Effector memory CD4-positive, alpha-beta T cell (primary cell): ENCODE measurements at regions not wholly inside any gene's neighbourhood (a gene's known extent, or its start where the extent isn't known, plus 50 kb on each side); places are given as distances from the start of the nearest gene placed in this dataset.
"Not testable (repeated sequence)": the region's sequence is repeated elsewhere in the genome, so short reads cannot be mapped to it uniquely, and the experiment has no call there.

Source experiments
- DNase-seq, 3 donors: peaks; one replicate each; pipeline ENCODE4 v3.0.0-alpha.2; 2020
- H3K27ac ChIP-seq: 2 replicates; pipeline ENCODE4 v1.7.0; 2013; ENCODE audit warnings: mild to moderate bottlenecking, low read length, moderate library complexity; ENCODE audit not compliant: insufficient read depth, poor library complexity, severe bottlenecking
- H3K27me3 ChIP-seq: replicated peaks from 2 replicates; pipeline ENCODE4 v1.7.0; 2013; ENCODE audit warnings: mild to moderate bottlenecking, low read length; ENCODE audit not compliant: insufficient read depth, control insufficient read depth, poor library complexity, severe bottlenecking
- H3K36me3 ChIP-seq: 2 replicates; pipeline ENCODE4 v1.7.0; 2013; ENCODE audit warnings: mild to moderate bottlenecking, low read length, moderate library complexity; ENCODE audit not compliant: control insufficient read depth, insufficient read depth
- H3K4me1 ChIP-seq: 2 replicates; pipeline ENCODE4 v1.7.0; 2013; ENCODE audit warnings: low read length, mild to moderate bottlenecking; ENCODE audit not compliant: control insufficient read depth, insufficient read depth, poor library complexity, severe bottlenecking
- H3K4me3 ChIP-seq: 2 replicates; pipeline ENCODE4 v1.7.0; 2013; ENCODE audit warnings: low read length, low read depth, mild to moderate bottlenecking; ENCODE audit not compliant: insufficient read depth, poor library complexity, severe bottlenecking
- H3K9me3 ChIP-seq: 2 replicates; pipeline ENCODE4 v1.7.0; 2013; ENCODE audit warnings: mild to moderate bottlenecking, low read length, moderate library complexity; ENCODE audit not compliant: control insufficient read depth

- H3K36me3 ChIP-seq, H3K4me1 ChIP-seq, DNase-seq, H3K27ac ChIP-seq, H3K27me3 ChIP-seq, H3K4me3 ChIP-seq, H3K9me3 ChIP-seq: not testable (repeated sequence)
Observed at GRCh38 chr21:17293016-17293562, 219.8 kb upstream of the CXADR start.

GRCh38 chr21:17295997-17296396 lies 216.8 kb upstream of the CXADR start:
- no peak for DNase-seq
- Histone ChIP-seq H3K36me3 (no peaks in the 10 kb centered on the region), H3K4me1 (no peaks in the 10 kb centered on the region), H3K4me3 (no peak overlapping the region), H3K9me3 (no peaks in the 10 kb centered on the region), H3K27ac (no peak overlapping the region), H3K27me3 (no peaks in the 10 kb centered on the region)

- not testable (repeated sequence) for H3K36me3 ChIP-seq, H3K27ac ChIP-seq, DNase-seq, H3K4me3 ChIP-seq, H3K4me1 ChIP-seq, H3K27me3 ChIP-seq, H3K9me3 ChIP-seq
Observed at GRCh38 chr21:17299576-17299975, 213.3 kb upstream of the CXADR start.

GRCh38 chr21:17327715-17328114 lies 185.1 kb upstream of the CXADR start:
- not testable (repeated sequence) for H3K4me3 ChIP-seq, H3K9me3 ChIP-seq, DNase-seq, H3K27ac ChIP-seq, H3K36me3 ChIP-seq, H3K4me1 ChIP-seq, H3K27me3 ChIP-seq

GRCh38 chr21:17334484-17334883 lies 178.4 kb upstream of the CXADR start:
- no peak for DNase-seq
- no peak overlapping the region for H3K4me3 ChIP-seq
- no peak overlapping the region for H3K27ac ChIP-seq
- no peaks in the 10 kb centered on the region for H3K4me1 ChIP-seq
- H3K27me3 ChIP-seq = no peaks in the 10 kb centered on the region
- no peaks in the 10 kb centered on the region for H3K9me3 ChIP-seq
- H3K36me3 ChIP-seq = no peaks in the 10 kb centered on the region

- no peak overlapping the region for H3K27ac ChIP-seq
- no peaks in the 10 kb centered on the region for H3K4me1 ChIP-seq
- no peaks in the 10 kb centered on the region for H3K27me3 ChIP-seq
- no peak for DNase-seq
- H3K9me3 ChIP-seq = no peaks in the 10 kb centered on the region
- H3K36me3 ChIP-seq = no peaks in the 10 kb centered on the region
- H3K4me3 ChIP-seq = no peak overlapping the region
Observed at GRCh38 chr21:17340081-17340480, 172.8 kb upstream of the CXADR start.

- Histone ChIP-seq H3K27ac (no peak overlapping the region), H3K27me3 (no peaks in the 10 kb centered on the region), H3K4me1 (no peaks in the 10 kb centered on the region), H3K9me3 (no peaks in the 10 kb centered on the region), H3K36me3 (no peaks in the 10 kb centered on the region), H3K4me3 (no peak overlapping the region)
- no peak for DNase-seq
Observed at GRCh38 chr21:17343055-17343454, 169.8 kb upstream of the CXADR start.

GRCh38 chr21:17348357-17348756 lies 164.5 kb upstream of the CXADR start:
- Histone ChIP-seq H3K9me3 (no peaks in the 10 kb centered on the region), H3K4me1 (no peaks in the 10 kb centered on the region), H3K36me3 (no peaks in the 10 kb centered on the region), H3K27ac (no peak overlapping the region), H3K27me3 (no peaks in the 10 kb centered on the region), H3K4me3 (no peak overlapping the region)
- no peak for DNase-seq

GRCh38 chr21:17348849-17349248 lies 164.0 kb upstream of the CXADR start:
- no peak for DNase-seq
- Histone ChIP-seq H3K27me3 (no peaks in the 10 kb centered on the region), H3K9me3 (no peaks in the 10 kb centered on the region), H3K27ac (no peak overlapping the region), H3K36me3 (no peaks in the 10 kb centered on the region), H3K4me3 (no peak overlapping the region), H3K4me1 (no peaks in the 10 kb centered on the region)

GRCh38 chr21:17351766-17352165 lies 161.1 kb upstream of the CXADR start:
- Histone ChIP-seq H3K36me3 (no peaks in the 10 kb centered on the region), H3K27ac (no peak overlapping the region), H3K9me3 (no peaks in the 10 kb centered on the region), H3K4me1 (no peaks in the 10 kb centered on the region), H3K4me3 (no peak overlapping the region), H3K27me3 (no peaks in the 10 kb centered on the region)
- DNase-seq = no peak
